ENCODE measurements at regions not wholly inside any gene's neighbourhood (a gene's known extent, or its start where the extent isn't known, plus 50 kb on each side); places are given as distances from the start of the nearest gene placed in this dataset.
"Not testable (repeated sequence)": the region's sequence is repeated elsewhere in the genome, so short reads cannot be mapped to it uniquely, and the experiment has no call there.

DNA sequence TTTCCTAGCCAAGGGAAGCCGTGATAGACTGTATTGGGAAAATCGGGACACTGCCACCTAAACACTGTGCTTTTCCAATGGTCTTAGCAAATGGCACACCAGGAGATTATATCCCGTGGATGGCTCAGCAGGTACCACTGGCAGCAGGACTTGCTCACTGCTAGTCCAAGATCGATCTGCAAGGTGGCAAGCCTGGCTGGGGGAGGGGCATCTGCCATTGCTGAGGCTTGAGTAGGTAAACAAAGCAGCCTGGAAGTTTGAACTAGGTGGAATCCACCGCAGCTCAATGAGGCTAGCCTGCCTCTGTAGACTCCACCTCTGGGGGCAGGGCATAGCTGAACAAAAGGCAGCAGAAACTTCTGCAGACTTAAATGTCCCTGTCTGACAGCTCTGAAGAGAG is 1262.7 kb upstream of the ZEB2 start:
- DNase-seq (ENCODE audit: low read depth): not testable (repeated sequence)

DNA sequence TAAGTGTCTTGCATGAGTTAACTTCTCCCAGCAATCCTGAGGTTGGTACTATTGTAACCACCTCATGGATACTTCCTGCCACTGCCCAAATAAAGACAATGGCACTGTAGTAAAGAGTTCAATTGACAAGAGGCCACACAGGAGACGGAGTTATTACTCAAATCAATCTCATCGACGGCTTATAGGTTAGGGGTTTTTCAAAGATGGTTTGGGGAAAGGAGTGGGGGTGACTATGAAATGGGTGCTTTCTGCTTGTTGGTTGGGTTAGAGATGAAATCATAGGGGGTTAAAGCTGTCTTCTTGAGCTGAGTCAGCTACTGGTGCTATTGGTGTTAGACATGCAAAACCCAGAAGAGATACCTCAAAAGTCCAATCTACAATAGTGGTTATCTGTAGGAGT is 1258.0 kb upstream of the ZEB2 start:
- no peak for DNase-seq (ENCODE audit: low read depth)

- no peak for DNase-seq (ENCODE audit: low read depth)
Observed at GRCh38 chr2:145777297-145777696, 1257.4 kb upstream of the ZEB2 start.

DNA sequence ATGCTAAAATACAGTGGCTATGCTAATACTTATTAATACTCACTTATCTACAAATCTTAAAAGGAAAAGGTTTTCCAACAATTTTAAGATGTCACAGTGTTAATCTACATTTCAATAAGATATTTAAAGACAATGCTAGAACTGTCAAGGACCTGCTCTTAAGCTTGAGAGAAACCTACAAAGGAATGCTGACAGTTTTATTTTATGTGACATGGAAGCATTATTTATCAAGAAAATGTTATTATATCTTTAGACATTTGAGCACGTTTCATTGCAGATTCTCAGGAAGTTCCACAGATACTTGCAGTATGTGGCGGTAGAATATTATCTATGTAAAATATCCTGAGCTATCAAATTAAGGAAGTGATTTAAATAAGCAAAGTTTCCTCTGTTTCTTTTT is 1255.7 kb upstream of the ZEB2 start:
- DNase-seq (ENCODE audit: low read depth): no peak

DNA sequence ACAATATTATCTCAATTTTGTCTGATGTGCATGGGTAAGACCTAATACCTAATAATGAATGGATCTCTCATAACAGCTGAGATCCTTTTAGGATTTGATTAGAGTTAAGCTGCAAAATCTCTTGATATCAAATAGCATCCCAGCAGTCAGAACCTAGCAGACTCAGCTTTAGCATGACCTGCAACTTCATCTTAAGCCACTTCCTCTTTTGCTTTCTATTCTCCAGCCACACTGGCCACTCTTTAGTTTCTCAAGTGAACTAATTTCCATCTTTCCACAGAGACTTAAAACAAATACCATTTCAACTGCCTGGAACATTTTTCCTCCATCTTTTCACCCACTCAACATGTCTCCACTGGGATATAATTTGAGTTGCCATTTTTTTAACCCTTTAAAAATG is 1251.6 kb upstream of the ZEB2 start:
- DNase-seq (ENCODE audit: low read depth): no peak

- DNase-seq (ENCODE audit: low read depth): no peak
Observed at GRCh38 chr2:145769011-145769716, 1249.2 kb upstream of the ZEB2 start.

DNA sequence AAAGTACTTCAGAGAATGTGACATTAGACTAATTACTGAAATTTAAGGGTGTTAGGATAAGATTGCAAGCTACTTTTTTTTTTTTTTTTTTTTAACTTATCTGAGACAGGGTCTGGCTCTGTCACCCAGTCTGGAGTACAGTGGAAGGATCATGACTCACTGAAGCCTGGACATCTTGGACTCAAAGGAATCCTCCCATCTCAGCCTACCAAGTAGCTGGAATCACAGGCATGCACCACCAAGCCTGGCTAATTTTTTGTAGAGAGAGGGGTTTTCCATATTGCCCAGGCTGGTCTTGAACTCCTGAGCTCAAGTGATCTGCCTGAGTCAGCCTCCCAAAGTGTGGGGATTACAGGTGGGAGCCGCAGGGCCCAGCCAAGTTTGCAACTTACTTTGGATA is 1246.0 kb upstream of the ZEB2 start:
- DNase-seq (ENCODE audit: low read depth): no peak

DNA sequence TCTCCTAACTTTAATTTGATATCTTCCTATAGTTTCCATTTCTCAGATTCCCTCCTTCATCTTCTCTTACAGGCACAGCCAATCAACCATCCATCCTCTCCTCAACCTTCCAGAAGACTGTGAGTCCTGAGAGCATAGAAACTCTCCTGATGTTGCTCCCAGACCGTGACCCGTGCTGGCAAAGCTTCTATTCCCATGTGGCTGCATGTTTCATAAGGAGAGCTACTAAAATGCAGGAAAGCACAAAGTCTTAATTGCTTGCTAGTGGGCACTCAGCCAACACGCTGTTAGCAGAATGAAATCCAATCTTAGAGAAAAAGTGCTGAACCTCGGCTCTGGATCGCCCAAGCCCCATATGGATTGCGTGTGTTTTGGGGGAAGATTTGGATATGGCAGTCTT is 1244.7 kb upstream of the ZEB2 start:
- no peak for DNase-seq (ENCODE audit: low read depth)

DNA sequence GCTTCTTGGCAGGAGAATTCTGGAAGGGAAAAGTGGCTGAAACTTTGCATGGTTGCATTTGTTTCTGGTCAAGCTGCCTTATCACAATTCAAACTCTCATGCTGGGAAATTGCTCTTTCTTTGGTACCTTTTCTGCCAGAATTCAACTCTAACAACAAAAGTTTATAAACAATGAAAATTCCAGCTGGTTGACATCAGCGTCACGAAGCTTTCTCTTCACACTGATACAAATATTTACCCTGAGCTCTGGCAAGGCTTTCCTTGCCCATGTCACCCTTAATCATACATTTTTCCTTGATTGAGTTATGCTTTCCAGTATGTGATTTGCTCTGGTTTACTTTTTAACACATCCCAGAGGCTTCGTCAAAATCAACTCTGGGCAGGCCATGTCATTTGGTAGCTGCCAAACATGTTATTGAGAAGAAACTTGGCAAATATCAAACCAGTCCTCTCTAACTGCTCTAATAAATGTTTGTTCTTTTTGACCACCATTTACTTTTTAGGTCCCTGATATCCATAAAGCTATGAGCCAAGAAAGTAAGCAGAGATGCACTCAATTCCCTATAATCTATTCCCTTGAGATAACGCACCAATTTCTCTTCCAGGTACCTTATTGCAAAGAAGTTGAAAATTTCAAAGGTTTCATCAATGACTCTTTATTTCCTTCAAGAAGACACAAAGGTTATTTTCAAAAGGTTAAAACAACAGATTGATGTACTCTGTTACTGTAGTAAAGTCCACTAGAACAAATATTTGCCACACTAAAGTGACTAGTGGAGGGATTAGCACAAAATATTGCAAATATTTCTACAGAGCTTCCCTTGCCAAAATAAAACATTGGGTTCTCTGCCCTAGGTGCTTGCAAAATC is 1241.1 kb upstream of the ZEB2 start:
- no peak for DNase-seq (ENCODE audit: low read depth)

DNA sequence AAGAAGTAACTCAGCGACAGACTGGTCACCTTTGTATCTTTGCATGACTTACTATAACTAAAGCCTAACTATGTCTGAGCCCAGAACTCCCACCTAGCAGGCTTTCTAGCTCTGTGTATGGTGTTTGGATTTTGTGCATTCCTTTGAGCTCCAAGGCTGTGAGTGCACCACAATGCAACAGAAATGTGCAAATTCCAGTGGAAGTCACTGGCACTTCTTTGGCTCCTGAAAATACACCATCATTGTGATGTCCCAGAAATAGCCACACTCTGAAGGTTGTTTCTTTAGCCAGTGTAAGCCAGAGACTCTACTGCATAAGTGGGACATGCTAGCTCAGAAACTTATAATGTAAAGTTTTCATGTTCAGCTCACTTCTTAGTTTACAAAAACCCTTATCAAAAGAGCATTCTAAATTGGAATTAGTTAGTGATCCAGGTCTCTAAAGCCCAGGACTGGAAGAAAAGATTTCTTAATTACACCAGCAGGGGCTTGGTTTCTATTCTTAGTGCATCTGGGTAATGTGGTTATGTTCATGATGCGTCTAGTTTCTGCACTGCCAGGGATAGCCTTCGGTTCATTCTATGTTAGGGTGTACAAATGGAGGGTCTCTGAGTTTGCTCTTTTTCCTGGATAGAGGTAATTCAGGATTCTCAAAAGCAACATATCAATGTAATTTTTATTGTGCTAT is 1239.5 kb upstream of the ZEB2 start:
- no peak for DNase-seq (ENCODE audit: low read depth)

GRCh38 chr2:145757503-145758246 is 1237.8 kb upstream of the ZEB2 start:
- DNase-seq (ENCODE audit: low read depth): no peak

DNA sequence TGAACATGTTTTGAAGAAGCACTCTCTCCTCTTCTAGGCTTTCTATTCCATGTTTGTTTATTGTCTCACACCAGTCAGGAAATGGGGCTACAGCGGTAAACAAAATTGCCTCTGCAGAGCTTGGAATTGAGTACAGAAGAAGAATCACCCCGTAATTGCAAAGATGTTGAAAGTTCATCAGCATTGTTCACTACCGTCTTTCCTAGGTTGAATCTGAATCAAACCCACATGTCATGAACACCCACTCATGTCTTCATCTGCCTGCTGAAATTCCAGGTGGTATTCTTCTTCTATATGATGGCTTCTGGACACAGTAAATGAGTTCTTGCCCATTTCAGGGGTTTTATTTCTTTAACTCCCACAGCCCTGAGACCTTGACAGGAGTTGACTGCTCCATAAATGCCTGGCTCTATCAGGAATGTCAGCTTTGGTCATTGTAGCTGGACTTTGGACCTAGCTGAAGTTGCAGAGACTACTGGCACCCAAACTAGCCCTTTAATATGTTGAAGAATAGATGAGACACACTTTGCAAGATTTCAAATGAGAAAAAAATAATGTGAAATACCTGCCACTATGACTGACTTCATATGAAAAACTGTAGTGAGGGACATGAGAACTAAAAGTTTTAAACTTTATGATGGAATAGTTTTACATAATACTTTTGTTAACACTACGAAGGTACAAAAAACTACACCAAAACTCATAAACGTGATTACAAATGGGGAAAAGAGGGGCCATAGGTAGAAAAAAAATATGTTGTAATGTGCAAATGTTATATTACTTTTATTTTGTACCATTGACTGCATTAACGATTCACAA is 1235.3 kb upstream of the ZEB2 start:
- no peak for DNase-seq (ENCODE audit: low read depth)

DNA sequence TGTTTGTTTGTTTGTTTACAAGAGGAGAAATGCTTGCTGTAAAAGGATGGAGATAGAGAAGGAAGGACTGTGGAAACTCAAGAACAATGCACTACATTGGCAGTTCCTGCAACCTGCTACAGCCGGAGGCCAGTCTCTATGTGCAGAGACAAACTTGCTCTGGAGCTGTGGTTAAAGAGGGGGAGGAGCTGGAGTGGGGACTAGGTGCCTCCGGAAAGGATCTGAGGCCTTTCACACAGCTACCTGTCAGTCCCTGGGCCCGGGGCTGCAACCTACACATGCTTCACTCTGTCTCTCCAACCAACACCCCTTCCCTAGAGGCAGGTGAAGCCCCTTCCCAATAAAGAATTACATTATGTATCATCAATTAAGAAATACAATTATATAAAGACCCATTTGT is 1234.0 kb upstream of the ZEB2 start:
- no peak for DNase-seq (ENCODE audit: low read depth)

DNA sequence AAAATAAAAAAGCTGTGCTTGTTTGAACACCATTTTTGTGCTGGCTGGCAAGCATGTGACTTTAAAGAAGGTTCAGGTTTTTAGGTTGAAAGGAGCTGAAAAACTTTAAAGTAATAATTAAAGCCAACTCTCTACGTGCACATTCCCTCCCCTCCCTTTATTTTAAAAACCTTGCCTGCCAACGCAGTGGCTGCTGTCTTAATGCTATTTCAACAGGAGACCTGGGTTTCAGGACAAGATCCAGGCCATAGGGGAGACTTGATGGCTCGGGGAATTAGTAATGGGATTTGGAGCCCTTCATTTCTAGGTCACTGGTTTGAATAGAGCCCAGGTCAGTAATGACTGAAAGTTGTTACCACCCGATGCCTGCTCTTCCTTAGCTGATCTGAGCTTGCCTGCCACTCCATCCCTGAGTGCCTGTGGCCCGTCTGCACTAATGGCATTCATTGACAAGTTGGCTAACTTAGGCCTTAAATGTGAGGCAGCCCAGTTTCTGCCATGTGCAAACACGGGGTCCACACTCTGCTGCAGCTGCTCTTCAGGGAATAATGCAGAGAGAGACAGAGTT is 1233.2 kb upstream of the ZEB2 start:
- no peak for DNase-seq (ENCODE audit: low read depth)

DNA sequence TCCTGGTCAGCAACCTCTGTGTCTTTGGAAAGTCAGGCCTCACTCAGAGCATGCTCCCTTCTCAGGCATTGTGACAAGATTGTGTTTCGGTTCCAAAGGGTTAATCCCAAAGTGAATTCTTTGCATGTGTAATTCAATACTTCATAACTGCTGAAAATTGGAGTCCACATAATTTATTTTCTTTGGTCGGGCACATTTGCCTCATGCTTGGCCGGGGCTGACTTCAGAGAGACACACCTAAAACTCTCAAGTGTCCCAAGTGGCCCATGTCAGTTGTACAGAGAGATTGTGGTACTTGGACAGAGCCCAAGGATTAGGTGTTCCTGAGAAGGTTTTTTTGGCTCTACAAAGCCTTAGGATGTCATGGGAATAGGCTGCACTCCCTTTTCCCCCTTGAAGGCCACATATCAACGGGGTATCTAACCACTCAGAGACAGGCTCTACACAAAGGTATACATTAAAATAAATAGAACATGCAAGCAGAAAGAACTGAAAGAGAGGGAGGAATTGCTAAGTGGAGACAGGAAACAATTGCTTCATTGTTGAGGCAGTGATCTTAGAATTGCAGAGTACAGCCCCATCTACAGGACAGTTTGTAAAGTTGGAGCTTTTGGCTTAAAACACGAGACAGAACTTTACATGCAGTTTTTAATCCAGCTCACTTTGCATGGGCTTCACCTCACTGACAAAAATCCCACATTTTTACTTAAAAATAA is 1232.3 kb upstream of the ZEB2 start:
- DNase-seq (ENCODE audit: low read depth): no peak

DNA sequence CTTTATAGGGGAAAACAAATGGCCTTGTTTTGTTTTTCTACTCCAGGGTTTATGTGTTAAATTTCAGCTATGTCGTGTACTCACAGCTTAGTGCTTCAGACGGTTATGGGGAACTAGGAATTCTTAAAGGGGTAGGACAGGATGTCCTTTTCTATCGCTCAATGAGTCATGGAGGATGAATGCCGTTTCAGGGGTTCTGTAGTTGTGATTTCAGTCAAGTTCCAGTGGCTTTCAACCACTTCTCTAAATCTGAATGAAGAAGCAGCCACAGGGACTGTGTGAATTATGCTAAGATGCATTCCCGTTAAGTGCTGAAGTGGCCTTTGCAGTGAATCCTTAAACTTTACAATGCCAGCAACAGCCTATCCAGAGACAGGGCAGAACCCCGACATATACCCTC is 1231.7 kb upstream of the ZEB2 start:
- DNase-seq (ENCODE audit: low read depth): no peak

GRCh38 chr2:145751155-145751554 is 1231.2 kb upstream of the ZEB2 start:
- no peak for DNase-seq (ENCODE audit: low read depth)

DNA sequence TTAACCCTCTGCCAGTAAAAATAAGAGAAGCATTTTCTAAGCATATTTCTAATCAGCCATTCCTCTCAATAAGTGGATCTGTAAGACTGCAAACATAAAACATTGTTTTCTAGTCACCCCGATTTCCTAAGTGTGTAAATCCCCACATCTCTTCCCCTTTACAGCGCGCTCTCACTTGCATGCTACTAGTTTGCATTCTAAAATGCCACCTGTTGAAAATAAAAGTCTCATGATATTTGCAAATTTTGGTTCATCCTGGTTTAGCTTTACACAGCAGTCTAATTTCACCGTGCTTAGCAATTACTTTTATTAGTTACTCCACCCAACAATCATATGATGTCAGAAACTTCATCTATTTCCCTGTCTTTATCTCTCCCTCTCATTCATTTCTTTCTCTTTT is 1230.7 kb upstream of the ZEB2 start:
- no peak for DNase-seq (ENCODE audit: low read depth)

DNA sequence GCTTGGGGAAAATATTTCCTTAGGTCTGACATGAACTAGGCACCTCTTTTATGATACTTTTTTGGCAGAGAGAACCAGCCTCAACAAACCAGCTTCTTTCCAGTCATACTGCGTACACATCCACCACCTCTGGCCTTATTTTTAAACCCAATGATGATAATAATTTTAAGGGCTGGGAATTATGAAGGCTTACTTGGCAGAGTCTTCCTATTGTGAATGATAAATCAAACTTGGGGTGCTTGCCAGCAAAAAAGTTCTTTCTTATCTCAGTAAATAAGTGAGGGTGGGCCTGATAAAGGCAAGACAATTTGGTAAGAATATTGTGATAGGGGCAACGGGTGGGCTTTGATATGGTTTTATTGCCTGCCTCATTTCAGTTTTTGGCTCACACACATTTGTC is 1230.2 kb upstream of the ZEB2 start:
- no peak for DNase-seq (ENCODE audit: low read depth)

DNA sequence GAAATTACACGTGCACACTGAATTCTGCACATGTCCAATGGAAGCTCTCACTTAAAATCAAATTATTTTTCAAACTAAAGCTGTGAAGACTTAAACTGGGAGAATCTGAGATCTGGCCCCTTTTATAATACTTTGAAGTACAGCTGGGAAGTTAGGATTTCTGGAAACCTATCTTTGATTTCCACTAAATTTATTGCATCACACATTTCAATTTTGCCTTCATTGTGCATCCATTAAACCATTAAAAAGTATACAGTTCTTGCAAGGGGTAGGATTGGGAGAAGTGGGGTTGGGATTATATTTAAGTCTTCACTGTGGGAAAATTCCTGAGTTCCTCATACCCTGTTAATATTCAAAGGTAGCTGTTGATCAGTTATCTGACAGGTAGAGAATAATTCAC is 1229.6 kb upstream of the ZEB2 start:
- DNase-seq (ENCODE audit: low read depth): no peak
